ENCODE measurements at regions not wholly inside any gene's neighbourhood (a gene's known extent, or its start where the extent isn't known, plus 50 kb on each side); places are given as distances from the start of the nearest gene placed in this dataset.

DNA sequence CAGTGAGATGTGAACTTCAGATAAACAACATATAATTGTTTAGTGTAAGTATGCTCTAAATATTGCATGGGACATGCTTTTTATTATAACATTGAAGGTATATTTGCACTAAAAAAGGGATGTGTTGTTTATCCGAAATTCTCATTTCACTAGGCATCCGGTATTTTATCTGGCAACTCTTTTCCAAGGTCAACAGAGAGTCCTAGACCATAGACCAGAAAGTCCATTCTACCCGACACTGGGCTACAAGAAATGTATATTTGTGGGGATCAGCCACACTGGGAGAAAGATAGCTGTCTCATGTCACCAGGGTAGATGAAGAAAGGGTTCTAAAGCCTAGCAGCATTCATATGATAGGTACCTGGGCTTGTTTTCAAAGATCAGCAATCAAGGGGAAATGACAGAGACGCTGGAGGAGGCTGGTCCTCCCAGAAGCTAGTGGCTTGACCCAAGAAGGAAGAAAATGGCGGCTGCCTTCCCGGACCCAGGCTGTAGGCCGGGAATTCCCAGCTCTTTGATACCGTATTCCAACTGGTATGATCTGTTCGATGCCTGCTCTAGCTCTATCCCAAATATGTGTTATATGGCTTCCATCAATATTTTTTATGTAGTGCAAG, 161.1 kb upstream of the IRF2BP2 start:
- no peaks in the 10 kb centered on the region for H3K9me3 ChIP-seq (ENCODE audit: low read depth, low read length, poor library complexity, severe bottlenecking)
- BruUV-seq (replicated peaks): no TSS peak
- no peaks in the 10 kb centered on the region for H3K36me3 ChIP-seq (ENCODE audit: insufficient read depth, low read length, poor library complexity, severe bottlenecking)
- DNase-seq (ENCODE audit: low spot score): no peak
- ChIA-PET POLR2A (ENCODE audit: low non-redundant PET) (no interaction called here), CTCF (no interaction called here)
- intact Hi-C loops (cut with micrococcal nuclease; ENCODE audit: unreplicated experiment): no loop called here
- no peak overlapping the region for H3K27ac ChIP-seq (ENCODE audit: low read depth, low read length, poor library complexity, severe bottlenecking)
- no peak for TF ChIP-seq EZH2 (IDR thresholded peaks at IDR 0.05; ENCODE audit: borderline replicate concordance, low read depth, low read length, poor library complexity, severe bottlenecking)
- TF ChIP-seq, protein P1, sequence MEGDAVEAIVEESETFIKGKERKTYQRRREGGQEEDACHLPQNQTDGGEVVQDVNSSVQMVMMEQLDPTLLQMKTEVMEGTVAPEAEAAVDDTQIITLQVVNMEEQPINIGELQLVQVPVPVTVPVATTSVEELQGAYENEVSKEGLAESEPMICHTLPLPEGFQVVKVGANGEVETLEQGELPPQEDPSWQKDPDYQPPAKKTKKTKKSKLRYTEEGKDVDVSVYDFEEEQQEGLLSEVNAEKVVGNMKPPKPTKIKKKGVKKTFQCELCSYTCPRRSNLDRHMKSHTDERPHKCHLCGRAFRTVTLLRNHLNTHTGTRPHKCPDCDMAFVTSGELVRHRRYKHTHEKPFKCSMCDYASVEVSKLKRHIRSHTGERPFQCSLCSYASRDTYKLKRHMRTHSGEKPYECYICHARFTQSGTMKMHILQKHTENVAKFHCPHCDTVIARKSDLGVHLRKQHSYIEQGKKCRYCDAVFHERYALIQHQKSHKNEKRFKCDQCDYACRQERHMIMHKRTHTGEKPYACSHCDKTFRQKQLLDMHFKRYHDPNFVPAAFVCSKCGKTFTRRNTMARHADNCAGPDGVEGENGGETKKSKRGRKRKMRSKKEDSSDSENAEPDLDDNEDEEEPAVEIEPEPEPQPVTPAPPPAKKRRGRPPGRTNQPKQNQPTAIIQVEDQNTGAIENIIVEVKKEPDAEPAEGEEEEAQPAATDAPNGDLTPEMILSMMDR (conservative IDR thresholded peaks at IDR 0.05; ENCODE audit: low read depth, low read length): no peak
- no peaks in the 10 kb centered on the region for H3K27me3 ChIP-seq (replicated peaks; ENCODE audit: insufficient read depth, low read depth, low read length, poor library complexity)
- peaks cover 6% of the 10 kb centered on the region for H3K4me1 ChIP-seq (ENCODE audit: insufficient read depth, low read length, poor library complexity, severe bottlenecking)
- no peak overlapping the region for H3K4me3 ChIP-seq (ENCODE audit: low read depth, low read length, poor library complexity, severe bottlenecking)

DNA sequence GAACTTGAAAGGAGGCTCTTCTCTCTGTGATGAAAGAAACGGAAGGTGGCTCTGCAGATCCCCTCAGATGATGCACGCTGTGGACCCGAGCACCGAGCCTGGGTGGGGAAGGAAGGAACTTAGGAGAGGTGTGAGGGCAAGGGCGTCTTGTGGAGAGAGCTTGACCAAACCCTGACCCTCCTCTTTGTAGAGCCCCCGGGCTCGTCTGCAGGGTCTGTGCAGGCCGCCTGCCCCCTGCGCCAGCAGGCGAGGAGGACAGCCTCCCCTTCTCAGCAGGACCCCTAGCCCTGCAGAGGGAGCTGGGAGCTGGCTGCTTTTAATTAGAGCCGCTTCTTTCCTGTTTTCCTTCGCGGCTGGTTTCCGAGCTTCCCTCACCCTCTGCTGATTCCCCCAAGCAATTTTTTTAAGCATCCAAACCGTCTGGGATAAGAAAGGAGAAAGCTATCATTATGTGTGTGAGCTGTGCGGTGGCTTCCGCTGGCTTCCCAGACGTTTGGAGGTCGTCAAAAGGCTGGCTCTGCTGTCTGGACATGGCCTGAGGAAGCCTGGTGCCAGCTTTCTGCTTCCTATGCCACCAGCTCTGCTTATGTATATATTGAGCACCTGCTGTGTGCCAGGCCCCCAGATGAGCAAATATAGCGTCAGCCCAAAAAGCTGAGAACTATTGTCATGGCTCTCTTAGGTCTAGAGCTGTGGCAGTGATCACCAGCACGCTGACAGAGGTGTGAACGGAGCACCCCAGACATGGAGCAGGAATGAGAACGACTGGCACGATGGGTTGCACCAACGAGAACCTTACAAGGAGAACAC, 160.2 kb upstream of the IRF2BP2 start:
- Histone ChIP-seq H3K36me3 (ENCODE audit: insufficient read depth, low read length, poor library complexity, severe bottlenecking) (no peaks in the 10 kb centered on the region), H3K4me1 (ENCODE audit: insufficient read depth, low read length, poor library complexity, severe bottlenecking) (peaks cover 6% of the 10 kb centered on the region), H3K9me3 (ENCODE audit: low read depth, low read length, poor library complexity, severe bottlenecking) (no peaks in the 10 kb centered on the region), H3K27ac (ENCODE audit: low read depth, low read length, poor library complexity, severe bottlenecking) (no peak overlapping the region), H3K27me3 (replicated peaks; ENCODE audit: insufficient read depth, low read depth, low read length, poor library complexity) (no peaks in the 10 kb centered on the region), H3K4me3 (ENCODE audit: low read depth, low read length, poor library complexity, severe bottlenecking) (no peak overlapping the region)
- intact Hi-C loops (cut with micrococcal nuclease; ENCODE audit: unreplicated experiment): no loop called here
- ChIA-PET CTCF (no interaction called here), POLR2A (ENCODE audit: low non-redundant PET) (no interaction called here)
- TF ChIP-seq, protein P1 (conservative IDR thresholded peaks at IDR 0.05; ENCODE audit: low read depth, low read length): no peak
- TF ChIP-seq EZH2 (IDR thresholded peaks at IDR 0.05; ENCODE audit: borderline replicate concordance, low read depth, low read length, poor library complexity, severe bottlenecking): no peak
- BruUV-seq (replicated peaks): no TSS peak
- peak; percentile 32 for DNase-seq (ENCODE audit: low spot score)

DNA sequence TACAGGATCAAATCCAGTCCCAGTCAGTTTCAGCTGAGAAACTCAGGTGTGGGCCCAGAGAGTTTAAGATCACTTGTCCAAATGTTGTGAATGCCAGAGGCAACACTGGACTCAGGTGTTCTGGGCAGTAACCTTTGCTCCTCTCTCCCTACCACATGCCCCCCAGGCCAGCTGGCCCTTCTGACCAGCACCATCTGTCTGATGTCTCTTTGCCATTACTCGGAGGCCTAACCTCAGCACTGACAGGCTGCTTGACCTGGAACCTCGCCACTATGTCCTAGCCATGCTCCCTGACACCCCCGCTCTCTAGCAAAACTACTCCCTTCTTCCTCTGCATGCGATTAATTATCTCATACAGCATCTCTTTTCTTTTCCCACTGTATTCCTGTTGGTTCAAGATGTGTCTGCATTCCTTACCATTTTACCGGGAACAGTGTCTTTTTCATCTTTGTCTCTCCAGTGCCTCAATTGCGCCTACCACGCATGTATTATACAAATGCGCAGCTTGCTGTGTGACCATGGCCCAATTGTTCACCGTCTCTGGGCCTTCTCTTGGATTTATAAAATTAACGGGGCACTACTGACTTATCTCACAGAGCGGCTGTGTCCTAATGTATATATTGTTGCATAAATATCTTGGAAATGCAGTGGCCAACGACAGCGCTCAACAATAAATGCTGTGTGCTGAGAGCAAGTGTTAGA, 159.5 kb upstream of the IRF2BP2 start:
- intact Hi-C loops (cut with micrococcal nuclease; ENCODE audit: unreplicated experiment): no loop called here
- H3K9me3 ChIP-seq (ENCODE audit: low read depth, low read length, poor library complexity, severe bottlenecking): no peaks in the 10 kb centered on the region
- TF ChIP-seq, protein P1 (conservative IDR thresholded peaks at IDR 0.05; ENCODE audit: low read depth, low read length): no peak
- no peak for TF ChIP-seq EZH2 (IDR thresholded peaks at IDR 0.05; ENCODE audit: borderline replicate concordance, low read depth, low read length, poor library complexity, severe bottlenecking)
- H3K4me1 ChIP-seq (ENCODE audit: insufficient read depth, low read length, poor library complexity, severe bottlenecking): peaks cover 6% of the 10 kb centered on the region
- no TSS peak for BruUV-seq (replicated peaks)
- no peaks in the 10 kb centered on the region for H3K27me3 ChIP-seq (replicated peaks; ENCODE audit: insufficient read depth, low read depth, low read length, poor library complexity)
- H3K36me3 ChIP-seq (ENCODE audit: insufficient read depth, low read length, poor library complexity, severe bottlenecking): no peaks in the 10 kb centered on the region
- ChIA-PET CTCF (no interaction called here), POLR2A (ENCODE audit: low non-redundant PET) (no interaction called here)
- H3K27ac ChIP-seq (ENCODE audit: low read depth, low read length, poor library complexity, severe bottlenecking): no peak overlapping the region
- DNase-seq (ENCODE audit: low spot score): no peak
- no peak overlapping the region for H3K4me3 ChIP-seq (ENCODE audit: low read depth, low read length, poor library complexity, severe bottlenecking)
